Heart right ventricle (tissue), 16 donors: ENCODE measurements at regions not wholly inside any gene's neighbourhood (a gene's known extent, or its start where the extent isn't known, plus 50 kb on each side); places are given as distances from the start of the nearest gene placed in this dataset.
"Not testable (repeated sequence)": the region's sequence is repeated elsewhere in the genome, so short reads cannot be mapped to it uniquely, and the experiment has no call there.

ENCODE experiments used
- ATAC-seq, 8 donors: fragments of 200-7000 bp; cut with Tn5 transposase; one replicate each; pipeline ENCODE4 v1.9.1; 2020; ENCODE audit warnings: mild to moderate bottlenecking in 8 of 8, moderate library complexity in 8 of 8, moderate number of reproducible peaks in 1 of 8
- DNase-seq, 2 donors: peaks; one replicate each; pipeline ENCODE4 v3.0.0-alpha.2; 2020
- H3K27ac ChIP-seq, 10 donors: fragments of 200-600 bp; sonication (generic) in 2 of 10; one replicate each; pipeline versions ENCODE4 v1.5.0 to v1.8.0; 2020 to 2022; ENCODE audit warnings: mild to moderate bottlenecking in 3 of 10
- H3K27me3 ChIP-seq, 7 donors: fragments of 200-600 bp; one replicate each; pipeline ENCODE4 v1.8.0; 2021 to 2022; ENCODE audit warnings: mild to moderate bottlenecking in 2 of 7
- H3K36me3 ChIP-seq, 9 donors: fragments of 200-600 bp; sonication (generic) in 1 of 9; one replicate each; pipeline versions ENCODE4 v1.5.0 to v1.8.0; 2020 to 2022; ENCODE audit warnings: mild to moderate bottlenecking in 2 of 9
- H3K4me1 ChIP-seq, 9 donors: fragments of 200-600 bp; sonication (generic) in 1 of 9; one replicate each; pipeline versions ENCODE4 v1.5.0 to v1.8.0; 2020 to 2022; ENCODE audit warnings: mild to moderate bottlenecking in 4 of 9
- H3K4me3 ChIP-seq, 10 donors: fragments of 200-600 bp; sonication (generic) in 2 of 10; one replicate each; pipeline versions ENCODE4 v1.5.0 to v1.8.0; 2020 to 2022; ENCODE audit warnings: mild to moderate bottlenecking in 7 of 10, moderate library complexity in 2 of 10
- H3K9me3 ChIP-seq, 11 donors: fragments of 200-600 bp in 10 of 11; sonication (generic) in 2 of 11; one replicate each; pipeline versions ENCODE4 v1.5.0 to v1.8.0; 2013 to 2022; ENCODE audit warnings: mild to moderate bottlenecking in 2 of 11, control low read depth in 1 of 11, moderate library complexity in 1 of 11
- WGBS, 2 donors: extraction: QIAGEN DNeasy Blood & Tissue Kit; methylation state at CpG; one replicate each; pipeline ENCODE4 v1.1.7; 2013; ENCODE audit warnings: inconsistent platforms in 1 of 2; 5-methylcytosine and 5-hydroxymethylcytosine counted together
- intact Hi-C, 10 donors: fragments of 100-400 bp; cut with DNase I; formaldehyde crosslinking; loops; one replicate each; pipeline versions ENCODE4 v1.11.1 to v1.14.2; 2022
- TF ChIP-seq, protein P1 (sequence below), 9 donors: fragments of 200-600 bp; sonication (generic) in 2 of 9; IDR thresholded peaks; one replicate each; pipeline versions ENCODE4 v1.5.0 to v1.8.0; 2021 to 2022; ENCODE audit warnings: antibody characterized with exemption in 9 of 9, mild to moderate bottlenecking in 5 of 9, moderate library complexity in 1 of 9
- donor health status: Arrhythmogenic right ventricular cardiomyopathy.
- donor health status: ischemic (EF 13 %, LVEDD 7.1; RV severe dilation, severe dysfunction).
- donor health status: healthy with polysubstance abuse.
- donor health status: DM: no; HTN: yes; CAD: no.
- donor health status: DM: no; HTN: no; CAD: no.
- donor health status: ischemic (EF 25% LVEDD 6.9; RV normal size, moderate dysfunction).
- donor health status: ischemic (EF 25% LVEDD 5.7; RV mildly dilated, moderate dysfunction).
- donor health status: healthy.
- donor health status: DM: yes; HTN: yes; CAD: no.
- donor health status: Ischemic cardiomyopathy.
- donor health status: ischemic (EF 35%, LVEDD 5.7; RV mildly dilated, moderate dysfunction).
- donor health status: nonischemic (EF 11% LVEDD 7.7; RV severe dilation, severe dysfunction).
- donor health status: DM: yes; HTN: yes; CAD: no.
- donor health status: PGD.
- donor health status: ischemic (EF 29% LVEDD 5.4; RV normal size, mild dysfunction).
- donor health status: nonischemic (EF 23%, LVEDD 6.1; RV moderate dilation, normal function).

DNA sequence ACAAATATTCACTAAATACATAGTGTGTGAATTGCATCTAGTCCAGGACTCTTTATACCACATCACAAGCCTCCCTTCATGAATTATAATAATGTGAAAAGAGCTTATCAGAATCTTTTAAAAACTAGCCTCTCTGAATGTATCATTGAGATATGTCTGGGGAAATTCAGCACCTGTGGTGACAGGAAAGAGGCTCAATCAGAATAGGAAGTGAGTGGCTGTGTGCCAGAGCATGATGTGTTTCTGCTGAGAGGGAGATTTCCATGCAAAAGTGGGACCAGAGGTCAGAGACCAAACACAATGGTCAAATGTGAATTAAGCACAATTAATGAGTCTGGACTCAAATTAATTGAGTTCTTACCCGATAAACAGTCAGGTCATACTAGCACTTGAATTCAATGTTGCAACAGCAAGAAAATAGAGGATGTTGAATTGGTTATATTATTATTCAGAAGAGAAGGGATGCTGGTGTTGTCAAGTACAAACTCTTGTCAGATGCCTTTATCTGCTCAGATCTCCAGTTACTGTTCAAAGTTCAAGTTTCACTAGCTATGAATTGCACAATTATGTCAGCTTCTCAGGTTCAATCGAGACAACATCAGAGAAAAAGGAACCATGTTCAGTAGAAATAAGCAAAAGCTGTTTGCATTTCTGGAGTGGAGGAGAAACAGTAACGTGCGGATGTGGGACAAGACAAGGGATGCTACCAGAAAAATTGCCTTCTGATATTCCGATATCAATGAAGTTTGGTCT is 226.2 kb downstream of the ZNF326 start:
- no peaks in the 10 kb centered on the region for H3K27me3 ChIP-seq
- TF ChIP-seq, protein P1, sequence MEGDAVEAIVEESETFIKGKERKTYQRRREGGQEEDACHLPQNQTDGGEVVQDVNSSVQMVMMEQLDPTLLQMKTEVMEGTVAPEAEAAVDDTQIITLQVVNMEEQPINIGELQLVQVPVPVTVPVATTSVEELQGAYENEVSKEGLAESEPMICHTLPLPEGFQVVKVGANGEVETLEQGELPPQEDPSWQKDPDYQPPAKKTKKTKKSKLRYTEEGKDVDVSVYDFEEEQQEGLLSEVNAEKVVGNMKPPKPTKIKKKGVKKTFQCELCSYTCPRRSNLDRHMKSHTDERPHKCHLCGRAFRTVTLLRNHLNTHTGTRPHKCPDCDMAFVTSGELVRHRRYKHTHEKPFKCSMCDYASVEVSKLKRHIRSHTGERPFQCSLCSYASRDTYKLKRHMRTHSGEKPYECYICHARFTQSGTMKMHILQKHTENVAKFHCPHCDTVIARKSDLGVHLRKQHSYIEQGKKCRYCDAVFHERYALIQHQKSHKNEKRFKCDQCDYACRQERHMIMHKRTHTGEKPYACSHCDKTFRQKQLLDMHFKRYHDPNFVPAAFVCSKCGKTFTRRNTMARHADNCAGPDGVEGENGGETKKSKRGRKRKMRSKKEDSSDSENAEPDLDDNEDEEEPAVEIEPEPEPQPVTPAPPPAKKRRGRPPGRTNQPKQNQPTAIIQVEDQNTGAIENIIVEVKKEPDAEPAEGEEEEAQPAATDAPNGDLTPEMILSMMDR (IDR thresholded peaks at IDR 0.05) = no peak
- peaks cover 0 to 13% (median 6%) of the 10 kb centered on the region in 11 donors for H3K9me3 ChIP-seq
- WGBS, 2 donors = 80 to 81% methylated on average over 5 of the region's 5 CpGs
- H3K4me1 ChIP-seq = no peaks in the 10 kb centered on the region
- H3K36me3 ChIP-seq = no peaks in the 10 kb centered on the region
- no peak overlapping the region for H3K27ac ChIP-seq
- DNase-seq (peak in 1 of 2 donors; percentile 8), ATAC-seq (peak in 1 of 8 donors; percentile 28)
- H3K4me3 ChIP-seq = no peak overlapping the region
- intact Hi-C loops = no loop called here

DNA sequence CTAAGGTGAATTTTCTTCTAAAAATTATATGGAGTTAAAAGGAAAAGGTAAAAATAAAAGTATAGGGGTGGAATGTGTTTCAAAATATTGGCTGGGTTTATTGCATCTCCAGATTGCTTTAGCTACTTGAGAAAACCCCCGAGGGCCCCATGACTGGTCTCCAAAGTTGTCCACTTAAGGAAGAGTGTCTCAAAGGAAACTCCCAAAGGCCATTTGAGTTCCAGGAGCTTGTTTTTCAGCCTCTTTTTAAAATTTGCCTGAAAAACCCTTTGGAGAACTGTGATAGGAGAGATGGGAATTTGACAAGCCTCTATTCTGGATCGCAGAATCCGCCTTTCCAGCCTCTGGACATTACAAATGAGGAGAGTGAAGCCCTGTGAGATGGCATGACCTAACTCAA is 225.6 kb downstream of the ZNF326 start:
- DNase-seq (no peak), ATAC-seq (no peak)
- Histone ChIP-seq H3K4me1 (no peaks in the 10 kb centered on the region), H3K36me3 (no peaks in the 10 kb centered on the region), H3K4me3 (no peak overlapping the region), H3K27me3 (no peaks in the 10 kb centered on the region), H3K9me3 (peaks cover 0 to 9% (median 2%) of the 10 kb centered on the region in 11 donors), H3K27ac (no peak overlapping the region)
- intact Hi-C loops = no loop called here
- WGBS, 2 donors = 56 to 71% methylated on average over 3 of the region's 3 CpGs
- TF ChIP-seq, protein P1 (IDR thresholded peaks at IDR 0.05) = no peak

DNA sequence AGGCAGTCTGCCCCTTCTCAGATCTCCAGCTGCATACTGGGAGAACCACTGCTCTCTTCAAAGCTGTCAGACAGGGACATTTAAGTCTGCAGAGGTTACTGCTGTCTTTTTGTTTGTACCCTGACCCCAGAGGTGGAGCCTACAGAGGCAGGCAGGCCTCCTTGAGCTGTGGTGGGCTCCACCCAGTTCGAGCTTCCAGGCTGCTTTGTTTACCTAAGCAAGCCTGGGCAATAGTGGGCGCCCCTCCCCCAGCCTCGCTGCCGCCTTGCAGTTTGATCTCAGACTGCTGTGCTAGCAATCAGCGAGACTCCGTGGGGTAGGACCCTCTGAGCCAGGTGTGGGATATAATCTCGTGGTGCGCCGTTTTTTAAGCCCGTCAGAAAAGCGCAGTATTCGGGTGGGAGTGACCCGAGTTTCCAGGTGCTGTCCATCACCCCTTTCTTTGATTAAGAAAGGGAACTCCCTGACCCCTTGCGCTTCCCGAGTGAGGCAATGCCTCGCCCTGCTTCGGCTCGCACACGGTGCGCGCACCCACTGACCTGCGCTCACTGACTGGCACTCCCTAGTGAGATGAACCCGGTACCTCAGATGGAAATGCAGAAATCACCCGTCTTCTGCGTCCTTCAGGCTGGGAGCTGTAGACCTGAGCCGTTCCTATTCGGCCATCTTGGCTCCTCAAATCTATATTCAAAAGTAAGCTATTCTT is 224.4 kb downstream of the ZNF326 start:
- H3K27me3 ChIP-seq, H3K4me1 ChIP-seq, H3K36me3 ChIP-seq, intact Hi-C loops, H3K9me3 ChIP-seq, DNase-seq, ATAC-seq, H3K27ac ChIP-seq, H3K4me3 ChIP-seq: not testable (repeated sequence)
- WGBS, 2 donors = 77 to 78% methylated on average over 25 to 27 of the region's 27 CpGs

DNA sequence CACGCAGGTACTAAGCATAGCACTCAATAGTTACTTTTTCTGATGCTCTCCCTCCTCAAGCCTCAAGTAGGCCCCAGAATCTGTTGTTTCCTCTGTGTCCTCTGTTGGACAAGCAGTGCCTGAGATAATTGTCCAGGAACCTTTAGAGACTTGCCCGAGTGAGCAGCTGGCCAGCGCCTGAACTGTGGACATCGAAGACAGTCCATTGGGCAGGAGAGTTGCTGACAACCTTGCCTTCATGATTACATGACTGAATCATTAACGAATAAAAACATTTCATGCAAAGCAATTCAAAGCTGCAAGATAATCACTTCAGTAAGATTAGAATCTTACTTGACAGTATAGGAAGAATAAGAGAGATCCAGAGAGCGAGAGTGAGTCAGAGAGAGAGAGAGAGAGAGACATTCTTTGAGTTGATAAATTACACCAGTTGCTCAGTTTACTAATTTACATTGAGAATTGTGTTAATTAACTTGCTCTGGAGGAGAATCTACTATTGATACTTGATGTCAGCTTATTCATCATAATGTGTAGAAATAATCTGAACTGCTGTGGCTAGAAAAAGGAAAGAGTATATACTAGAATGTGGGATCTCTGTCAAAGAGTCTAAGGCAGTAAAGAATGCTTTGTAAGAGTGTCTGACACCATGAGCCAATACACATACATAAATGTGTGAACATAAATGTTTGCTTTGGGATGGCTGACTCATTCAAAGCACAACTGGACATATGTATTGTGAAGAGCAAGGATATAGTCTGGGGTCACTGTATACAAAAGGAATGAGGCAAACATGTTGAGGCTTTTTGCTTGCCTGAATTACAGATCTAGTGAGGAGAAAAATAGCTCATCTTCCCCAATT is 216.0 kb downstream of the ZNF326 start:
- DNase-seq (no peak), ATAC-seq (no peak)
- Histone ChIP-seq H3K4me1 (no peaks in the 10 kb centered on the region), H3K4me3 (no peak overlapping the region), H3K27me3 (no peaks in the 10 kb centered on the region), H3K36me3 (no peaks in the 10 kb centered on the region), H3K9me3 (no peaks in the 10 kb centered on the region), H3K27ac (no peak overlapping the region)
- 75 to 80% methylated on average over 6 of the region's 6 CpGs for WGBS, 2 donors
- TF ChIP-seq, protein P1 (IDR thresholded peaks at IDR 0.05) = no peak
- intact Hi-C loops = no loop called here
